NCI-H1105 treated with DMSO at 0.1 percent for 48 hours (cell line): ENCODE measurements at regions not wholly inside any gene's neighbourhood (a gene's known extent, or its start where the extent isn't known, plus 50 kb on each side); places are given as distances from the start of the nearest gene placed in this dataset.
A peak's percentile ranks its signal among the peaks of the same experiment; 100 is the strongest.
"Not testable (repeated sequence)": the region's sequence is repeated elsewhere in the genome, so short reads cannot be mapped to it uniquely, and the experiment has no call there.

Experiments used
- DNase-seq: peaks from one replicate; lab custom pipeline; 2025; lab: John Stamatoyannopoulos, UW

GRCh38 chr5:136622747-136623146 lies 257.4 kb upstream of the TRPC7 start:
- DNase-seq: peak; percentile 21

DNA sequence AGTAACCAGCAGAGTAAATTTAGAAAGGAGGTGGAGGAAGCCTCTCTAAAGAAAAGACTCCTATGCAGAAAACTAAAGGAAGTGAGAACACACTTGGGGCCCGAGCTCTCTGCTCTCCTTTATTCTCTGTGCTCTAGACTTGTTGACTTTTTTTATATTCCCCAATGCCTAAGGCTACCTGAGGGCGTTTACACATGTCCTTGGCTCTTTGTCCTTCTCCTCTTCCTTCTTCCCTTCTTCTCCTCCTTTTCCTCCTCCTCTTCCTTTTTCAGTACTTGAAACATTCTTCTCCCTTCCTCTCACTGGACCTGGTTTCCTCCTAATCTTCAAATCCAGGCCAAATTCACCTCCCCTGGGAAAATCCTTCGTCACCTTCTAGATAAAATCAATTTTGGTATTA lies 256.4 kb upstream of the TRPC7 start:
- no peak for DNase-seq

GRCh38 chr5:136620621-136621020 lies 255.3 kb upstream of the TRPC7 start:
- no peak for DNase-seq

DNA sequence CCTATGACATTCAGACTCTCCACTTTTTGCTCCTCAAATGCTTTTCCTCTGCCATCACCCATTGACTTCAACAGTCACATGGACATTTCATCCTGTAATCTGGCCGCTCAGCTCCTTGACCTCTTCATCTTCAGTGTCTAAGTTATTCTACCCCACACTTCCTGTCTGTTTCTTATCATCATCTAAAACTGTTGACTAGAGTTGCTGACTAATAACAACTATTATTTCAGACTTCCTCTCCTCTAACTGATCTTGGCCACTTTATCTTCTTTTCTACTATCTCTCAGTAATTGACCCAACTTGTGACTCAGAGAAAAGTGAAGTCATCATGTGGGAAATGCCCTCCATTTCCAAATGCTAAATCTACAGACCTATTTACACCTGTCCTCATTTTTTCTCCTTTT lies 254.7 kb upstream of the TRPC7 start:
- DNase-seq: no peak

- no peak for DNase-seq
Measured at GRCh38 chr5:136619556-136619955, 254.2 kb upstream of the TRPC7 start.

DNA sequence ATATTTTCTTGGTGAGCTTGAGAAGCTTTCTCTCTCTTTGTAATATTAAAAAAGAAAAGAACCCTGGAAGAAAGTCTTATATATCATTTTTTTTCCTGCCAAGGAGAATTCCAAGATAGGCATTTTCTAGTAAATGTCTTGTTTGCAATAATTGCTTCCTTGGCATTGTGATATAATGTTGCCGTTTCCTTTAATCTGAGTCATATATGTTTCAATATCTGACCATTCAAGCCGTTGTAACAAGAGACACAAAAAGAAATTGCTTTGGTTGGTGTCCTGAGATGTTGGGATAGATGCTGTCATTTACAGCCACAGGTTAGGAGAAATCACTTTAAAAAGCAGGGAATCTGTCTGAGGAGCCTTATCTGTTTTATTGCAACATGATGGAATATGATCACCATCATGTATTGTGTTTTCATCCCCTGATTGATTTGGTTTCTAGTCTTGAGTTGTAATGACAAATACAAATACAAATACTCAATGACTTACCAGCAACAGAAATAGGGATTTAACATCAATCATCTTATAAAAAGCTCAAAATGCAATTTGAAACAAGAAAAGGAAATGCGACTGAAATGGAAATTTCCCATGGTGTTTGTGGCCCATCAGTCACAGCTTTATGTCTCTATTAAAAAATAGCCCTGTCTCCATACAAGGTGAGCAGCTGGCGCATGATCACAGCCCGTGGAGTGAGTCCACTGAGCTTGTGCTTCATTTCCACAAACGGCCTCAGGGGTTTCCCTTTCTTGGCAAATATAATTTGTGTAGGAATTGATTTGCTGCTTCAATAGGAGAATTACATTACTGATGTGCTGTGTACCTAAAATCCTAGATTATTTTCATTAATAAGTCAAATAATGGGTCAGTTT lies 250.1 kb upstream of the TRPC7 start:
- DNase-seq: no peak

GRCh38 chr5:136613230-136613629 lies 247.9 kb upstream of the TRPC7 start:
- DNase-seq: no peak

GRCh38 chr5:136605638-136606037 lies 240.3 kb upstream of the TRPC7 start:
- DNase-seq: no peak

- no peak for DNase-seq
Measured at GRCh38 chr5:136600306-136600705, 235.0 kb upstream of the TRPC7 start.

DNA sequence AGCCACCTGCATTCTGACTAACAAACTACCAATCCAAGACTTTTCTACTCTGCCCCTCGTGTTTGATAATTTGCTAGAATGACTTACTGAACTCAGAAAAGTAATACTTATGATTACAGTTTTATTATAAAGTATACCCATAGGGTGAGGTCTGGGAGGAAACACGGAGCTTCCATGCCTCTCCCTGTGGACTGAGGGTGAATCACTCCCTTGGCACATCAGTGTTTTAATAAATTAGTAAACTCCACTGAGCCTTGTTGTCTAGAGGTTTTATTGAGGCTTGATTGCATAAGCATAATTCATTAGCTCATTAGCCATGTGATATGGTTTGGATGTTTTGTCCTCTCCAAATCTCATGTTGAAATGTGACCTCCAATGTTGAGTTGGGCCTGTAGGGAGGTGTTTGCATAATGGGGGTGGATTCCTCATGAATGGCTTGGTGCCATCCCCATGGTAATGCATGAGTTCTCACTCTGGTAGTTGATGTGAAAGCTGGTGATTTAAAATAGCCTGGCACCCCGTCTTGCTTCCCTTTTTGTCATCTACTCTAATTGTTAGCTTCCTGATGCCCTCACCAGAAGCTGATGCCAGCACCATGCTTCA lies 233.6 kb upstream of the TRPC7 start:
- no peak for DNase-seq

GRCh38 chr5:136594416-136594815 lies 229.1 kb upstream of the TRPC7 start:
- no peak for DNase-seq

- no peak for DNase-seq
Measured at GRCh38 chr5:136590581-136590980, 225.2 kb upstream of the TRPC7 start.

DNA sequence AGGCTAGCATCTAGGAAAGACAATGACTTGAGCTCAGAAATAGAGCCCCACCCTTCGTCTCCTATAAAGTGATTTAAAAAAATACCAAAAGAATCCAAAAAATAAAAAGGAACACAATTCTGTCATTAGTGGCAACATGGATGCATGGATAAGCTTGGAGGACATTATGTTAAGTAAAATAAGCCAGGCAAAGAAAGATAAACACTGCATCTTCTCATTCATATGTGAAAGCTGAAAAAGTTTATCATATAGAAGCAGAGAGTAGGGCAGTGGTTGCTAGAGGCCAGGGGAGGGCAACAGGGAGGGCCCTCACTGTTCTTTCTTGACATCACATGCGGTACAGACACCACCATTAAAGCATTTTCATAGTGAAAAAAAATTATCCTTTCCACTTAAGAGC lies 220.9 kb upstream of the TRPC7 start:
- no peak for DNase-seq

GRCh38 chr5:136584474-136584873 lies 219.1 kb upstream of the TRPC7 start:
- no peak for DNase-seq

DNA sequence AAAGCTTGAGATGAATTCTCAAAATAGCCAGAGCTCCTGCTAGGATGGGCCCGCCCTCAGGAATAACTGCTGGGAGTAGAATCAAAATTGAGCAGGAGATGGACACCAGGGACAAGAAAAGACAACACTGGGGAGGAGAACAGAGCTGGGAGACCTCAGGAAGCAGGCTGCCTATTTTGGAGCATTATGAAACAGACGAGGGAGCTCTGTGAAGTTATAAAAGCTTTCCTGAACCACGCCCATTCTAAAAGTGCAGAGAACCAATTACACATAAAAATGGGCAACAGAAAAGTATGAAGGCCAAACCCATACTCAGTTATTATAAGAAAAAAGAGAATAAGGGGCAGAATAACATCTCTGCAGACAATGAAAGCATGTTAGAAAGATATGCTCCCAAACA lies 213.9 kb upstream of the TRPC7 start:
- no peak for DNase-seq

DNA sequence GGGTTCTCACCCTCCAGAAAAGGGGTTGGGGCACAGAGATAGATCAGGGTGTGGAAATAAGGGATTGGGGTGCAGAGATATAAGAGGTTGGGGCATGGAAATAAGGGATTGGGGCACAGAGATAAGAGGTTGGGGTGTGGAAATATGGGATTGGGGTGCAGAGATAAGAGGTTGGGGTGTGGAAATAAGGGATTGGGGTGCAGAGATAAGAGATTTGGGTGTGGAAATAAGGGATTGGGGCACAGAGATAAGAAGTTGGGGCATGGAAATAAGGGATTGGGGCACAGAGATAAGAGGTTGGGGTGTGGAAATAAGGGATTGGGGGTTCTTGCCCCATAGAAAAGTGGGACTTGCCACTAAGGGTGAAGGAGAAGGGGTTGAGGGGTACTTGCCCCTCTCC lies 204.5 kb upstream of the TRPC7 start:
- DNase-seq: not testable (repeated sequence)

- not testable (repeated sequence) for DNase-seq
Measured at GRCh38 chr5:136565457-136565856, 200.1 kb upstream of the TRPC7 start.

DNA sequence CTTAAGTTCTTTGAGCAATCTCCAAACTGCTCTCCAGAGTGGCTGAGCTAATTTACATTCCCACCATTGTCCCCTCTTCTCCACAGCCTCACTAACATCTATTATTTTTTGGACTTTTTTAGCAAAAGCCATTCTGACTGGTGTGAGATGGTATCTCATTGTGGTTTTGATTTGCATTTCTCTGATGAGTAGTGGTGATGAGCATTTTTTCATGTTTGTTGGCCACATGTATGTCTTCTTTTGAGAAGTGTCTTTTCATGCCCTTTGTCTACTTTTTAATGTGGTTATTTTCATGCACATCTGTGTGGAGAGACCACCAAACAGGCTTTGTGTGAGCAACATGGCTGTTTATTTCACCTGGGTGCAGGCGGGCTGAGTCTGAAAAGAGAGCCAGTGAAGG lies 199.7 kb upstream of the TRPC7 start:
- not testable (repeated sequence) for DNase-seq

GRCh38 chr5:136564431-136564830 lies 199.1 kb upstream of the TRPC7 start:
- not testable (repeated sequence) for DNase-seq

DNA sequence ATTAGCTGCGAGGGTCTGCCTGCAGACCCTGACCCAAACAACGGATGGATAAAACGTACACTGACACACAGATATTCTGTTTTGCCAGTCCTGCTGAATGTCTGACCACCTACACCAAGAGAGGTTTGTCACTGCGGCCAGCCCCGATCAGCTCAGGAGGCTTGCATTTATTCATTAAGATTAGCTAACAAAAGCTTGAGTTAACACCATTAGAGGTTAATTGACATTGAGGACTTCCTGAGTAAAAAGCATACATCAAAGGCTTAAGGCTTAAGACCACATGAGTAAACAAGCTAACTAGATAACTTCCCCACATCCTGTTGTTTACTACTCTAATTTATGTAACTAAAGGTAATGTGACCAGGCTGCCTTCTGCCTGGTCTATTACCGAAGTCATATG lies 198.1 kb upstream of the TRPC7 start:
- no peak for DNase-seq

DNA sequence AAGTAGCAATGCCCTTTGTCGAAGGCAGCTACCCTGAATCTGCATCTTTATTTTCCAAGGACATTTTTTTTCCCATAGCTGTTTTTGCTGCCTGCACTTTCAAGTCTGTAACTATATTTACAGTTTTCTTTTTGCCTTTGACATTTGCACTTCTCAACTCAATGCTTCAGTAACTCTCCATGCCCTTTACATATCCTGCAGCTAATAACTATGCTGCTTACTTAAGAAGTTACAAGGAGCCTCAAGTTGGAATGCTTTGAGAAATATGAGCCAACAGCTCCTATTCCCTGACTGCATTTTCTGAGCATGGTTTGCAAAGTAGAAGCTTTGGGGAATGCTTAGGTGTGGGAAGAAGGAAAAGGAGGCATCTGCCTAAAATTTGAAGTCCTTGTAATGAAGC lies 194.8 kb upstream of the TRPC7 start:
- DNase-seq: no peak

GRCh38 chr5:136559651-136560050 lies 194.3 kb upstream of the TRPC7 start:
- DNase-seq: no peak

DNA sequence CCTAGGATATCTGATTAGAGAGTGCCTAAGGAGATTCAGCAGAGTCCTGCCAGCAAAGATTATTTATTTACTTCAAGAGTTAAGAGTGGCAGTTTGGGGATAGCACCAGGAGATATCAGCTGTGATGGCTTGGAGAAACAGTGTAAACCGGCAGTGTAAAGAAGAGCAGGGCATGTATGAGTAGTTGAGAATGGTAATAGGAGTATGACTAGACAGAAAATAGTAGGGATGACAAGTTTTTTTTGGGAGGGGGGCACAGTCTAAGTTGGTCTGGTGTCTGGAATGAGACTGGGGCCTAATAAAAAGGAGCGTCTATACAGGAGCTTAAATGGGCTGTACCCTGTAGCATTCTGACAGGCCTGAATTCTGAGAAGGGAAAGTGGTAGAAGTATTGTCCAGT lies 181.8 kb upstream of the TRPC7 start:
- not testable (repeated sequence) for DNase-seq

DNA sequence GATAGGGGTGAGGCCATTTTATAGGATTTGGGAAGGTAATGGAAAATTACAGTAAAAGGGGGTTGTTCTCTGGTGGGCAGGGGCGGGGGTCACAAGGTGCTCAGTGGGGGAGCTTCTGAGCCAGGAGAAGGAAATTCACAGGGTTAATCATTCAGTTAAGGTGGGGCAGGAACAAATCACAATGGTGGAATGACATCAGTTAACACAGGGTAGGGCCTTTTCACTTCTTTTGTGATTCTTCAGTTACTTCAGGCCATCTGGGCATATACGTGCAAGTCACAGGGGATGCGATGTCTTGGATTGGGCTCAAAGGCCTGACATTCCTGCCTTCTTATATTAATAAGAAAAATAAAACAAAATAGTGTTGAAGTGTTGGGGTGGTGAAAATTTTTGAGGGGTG lies 181.1 kb upstream of the TRPC7 start:
- not testable (repeated sequence) for DNase-seq
